Esophagus muscularis mucosa (tissue), 4 donors: ENCODE measurements at regions not wholly inside any gene's neighbourhood (a gene's known extent, or its start where the extent isn't known, plus 50 kb on each side); places are given as distances from the start of the nearest gene placed in this dataset.

Source experiments
- CTCF ChIP-seq, 3 experiments: fragments of 200-600 bp in 2 of 3; fragments of 450-650 bp in 1 of 3; sonication (generic) in 2 of 3; IDR thresholded peaks; one replicate each; pipeline ENCODE4 v1.5.1; 2017 to 2019; ENCODE audit warnings: antibody characterized with exemption in 3 of 3, mild to moderate bottlenecking in 2 of 3, moderate library complexity in 1 of 3
- EP300 ChIP-seq: sonication (generic); formaldehyde crosslinking; IDR thresholded peaks from one replicate; pipeline ENCODE4 v1.6.1; 2017; ENCODE audit warnings: antibody characterized with exemption
- POLR2A ChIP-seq: fragments of 450-650 bp; IDR thresholded peaks from one replicate; pipeline ENCODE4 v1.6.1; 2017; ENCODE audit warnings: antibody characterized with exemption, moderate library complexity, mild to moderate bottlenecking, low read depth

DNA sequence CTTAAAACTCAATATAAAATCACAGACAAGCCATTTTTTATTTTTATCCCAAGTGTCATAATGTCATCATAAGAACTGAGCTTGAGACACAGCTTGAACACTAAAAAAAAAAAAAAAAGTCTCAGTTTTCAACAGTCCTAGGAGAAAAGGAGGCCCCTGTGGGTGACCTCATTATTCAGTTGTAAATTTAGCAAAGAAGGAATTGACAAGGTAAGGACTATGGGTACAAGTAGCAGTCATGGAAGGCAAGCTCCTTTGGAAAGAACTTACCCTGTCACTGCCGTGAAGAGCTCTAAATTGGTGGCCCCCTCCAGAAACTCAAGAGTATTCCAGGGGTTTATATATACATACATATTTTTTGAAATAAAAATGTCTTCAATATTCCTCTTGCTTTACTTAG, 864.4 kb upstream of the KCND2 start:
- TF ChIP-seq POLR2A (no peak), CTCF (IDR thresholded peaks at IDR 0.05) (no peak), EP300 (no peak)
